GM12872 (cell line): ENCODE measurements at regions not wholly inside any gene's neighbourhood (a gene's known extent, or its start where the extent isn't known, plus 50 kb on each side); places are given as distances from the start of the nearest gene placed in this dataset.

Source experiments
- CTCF ChIP-seq: IDR thresholded peaks from 3 replicates; pipeline ENCODE4 v1.5.1; 2011; ENCODE audit warnings: low read depth, mild to moderate bottlenecking, low read length, moderate library complexity; ENCODE audit not compliant: insufficient read depth

- TF ChIP-seq CTCF = no peak
These were observed 343.9 kb upstream of the COBL start for GRCh38 chr7:51660516-51660915.

- no peak for TF ChIP-seq CTCF
These were observed 342.1 kb upstream of the COBL start for GRCh38 chr7:51658684-51659083.

GRCh38 chr7:51647931-51648351 lies 331.3 kb upstream of the COBL start:
- no peak for TF ChIP-seq CTCF

GRCh38 chr7:51647486-51647885 lies 330.9 kb upstream of the COBL start:
- no peak for TF ChIP-seq CTCF

- no peak for TF ChIP-seq CTCF
These were observed 329.2 kb upstream of the COBL start for GRCh38 chr7:51645702-51646298.

GRCh38 chr7:51645255-51645654 lies 328.6 kb upstream of the COBL start:
- TF ChIP-seq CTCF = no peak

- no peak for TF ChIP-seq CTCF
These were observed 327.6 kb upstream of the COBL start for GRCh38 chr7:51644216-51644615.
